Adrenal gland (tissue), 9 donors: ENCODE measurements at regions not wholly inside any gene's neighbourhood (a gene's known extent, or its start where the extent isn't known, plus 50 kb on each side); places are given as distances from the start of the nearest gene placed in this dataset.

Experiments used
- DNase-seq, 7 donors: peaks; one replicate each; pipeline ENCODE4 v3.0.0-alpha.2; 2019 to 2020
- H3K27ac ChIP-seq, 5 donors: fragments of 200-600 bp; sonication (generic) in 4 of 5; 1 replicate in 3 of 5; 2 replicates in 2 of 5; pipeline versions ENCODE4 v1.5.1 to v1.8.0; 2016 to 2020; ENCODE audit warnings: mild to moderate bottlenecking in 1 of 5
- H3K27me3 ChIP-seq: fragments of 200-600 bp; 2 replicates; pipeline ENCODE4 v1.8.0; 2021
- H3K36me3 ChIP-seq, 2 donors: fragments of 200-600 bp; replicated peaks in 1 of 2; 1 replicate in 1 of 2; 2 replicates in 1 of 2; pipeline versions ENCODE4 v1.5.1 to v1.8.0; 2018 to 2022
- H3K4me1 ChIP-seq, 2 donors: fragments of 200-600 bp; replicated peaks in 1 of 2; 1 replicate in 1 of 2; 2 replicates in 1 of 2; pipeline versions ENCODE4 v1.5.1 to v1.8.0; 2018 to 2021
- H3K4me3 ChIP-seq, 4 donors: fragments of 200-600 bp; sonication (generic) in 3 of 4; one replicate each; pipeline ENCODE4 v1.5.1; 2016 to 2018
- H3K9me3 ChIP-seq, 3 donors: fragments of 200-600 bp; sonication (generic) in 1 of 3; replicated peaks in 1 of 3; 1 replicate in 2 of 3; 2 replicates in 1 of 3; pipeline versions ENCODE4 v1.5.1 to v1.8.0; 2016 to 2021
- POLR2A ChIP-seq, 2 donors: fragments of 450-650 bp; IDR thresholded peaks; one replicate each; pipeline ENCODE4 v1.6.1; 2017; ENCODE audit warnings: antibody characterized with exemption in 2 of 2, mild to moderate bottlenecking in 2 of 2, moderate library complexity in 1 of 2
- WGBS, 4 donors: extraction: QIAGEN DNeasy Blood & Tissue Kit in 2 of 4; methylation state at CpG; one replicate each; pipeline versions ENCODE4 v1.1.5 to v1.1.7; 2013 to 2017; 5-methylcytosine and 5-hydroxymethylcytosine counted together
- intact Hi-C, 2 donors: fragments of 100-400 bp; cut with DNase I; formaldehyde crosslinking; loops; one replicate each; pipeline versions ENCODE4 v1.14.1 to v1.15.0; 2022 to 2023
- TF ChIP-seq, protein P1 (sequence below), 6 experiments: fragments of 450-650 bp in 4 of 6; fragments of 200-600 bp in 2 of 6; sonication (generic) in 1 of 6; IDR thresholded peaks; 1 replicate in 5 of 6; 2 replicates in 1 of 6; pipeline versions ENCODE4 v1.5.1 to v1.8.0; 2016 to 2021; ENCODE audit warnings: antibody characterized with exemption in 6 of 6, mild to moderate bottlenecking in 2 of 6, moderate library complexity in 1 of 6
- donor health status: healthy with polysubstance abuse.
- donor health status: Bipolar disorder and iron deficiency.
- donor health status: DM: yes; HTN: yes; CAD: no.
- donor health status: DM: no; HTN: no; CAD: no.
- donor health status: DM: no; HTN: no; CAD: no.

DNA sequence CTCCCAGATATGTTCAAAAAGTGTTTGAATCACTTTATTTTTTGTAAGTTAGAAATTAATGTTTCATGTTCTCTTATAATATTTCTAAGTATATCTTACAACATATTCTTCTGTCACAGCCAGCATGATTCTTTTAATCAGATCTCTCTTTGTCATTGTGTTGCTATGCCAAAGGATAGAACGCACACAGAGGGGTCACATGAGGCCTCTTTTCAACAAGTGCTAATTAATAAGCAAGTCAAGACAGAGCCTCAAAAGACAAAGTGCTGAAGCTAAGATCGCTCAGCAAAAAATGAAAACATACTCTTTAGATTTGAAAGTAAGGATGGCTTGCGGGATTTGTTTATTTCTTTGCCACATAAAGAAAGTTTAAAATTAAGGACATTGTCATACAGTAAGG, 508.8 kb upstream of the PTCHD4 start:
- WGBS, 4 donors: 64 to 79% (median 72%) methylated on average over 3 of the region's 3 CpGs
- H3K27ac ChIP-seq: no peak overlapping the region
- intact Hi-C loops: no loop called here
- H3K4me3 ChIP-seq: no peak overlapping the region
- H3K36me3 ChIP-seq: no peaks in the 10 kb centered on the region
- H3K9me3 ChIP-seq: no peaks in the 10 kb centered on the region
- no peak for DNase-seq
- H3K27me3 ChIP-seq: no peaks in the 10 kb centered on the region
- H3K4me1 ChIP-seq: no peaks in the 10 kb centered on the region
- TF ChIP-seq POLR2A (IDR thresholded peaks at IDR 0.05): no peak
- TF ChIP-seq, protein P1, sequence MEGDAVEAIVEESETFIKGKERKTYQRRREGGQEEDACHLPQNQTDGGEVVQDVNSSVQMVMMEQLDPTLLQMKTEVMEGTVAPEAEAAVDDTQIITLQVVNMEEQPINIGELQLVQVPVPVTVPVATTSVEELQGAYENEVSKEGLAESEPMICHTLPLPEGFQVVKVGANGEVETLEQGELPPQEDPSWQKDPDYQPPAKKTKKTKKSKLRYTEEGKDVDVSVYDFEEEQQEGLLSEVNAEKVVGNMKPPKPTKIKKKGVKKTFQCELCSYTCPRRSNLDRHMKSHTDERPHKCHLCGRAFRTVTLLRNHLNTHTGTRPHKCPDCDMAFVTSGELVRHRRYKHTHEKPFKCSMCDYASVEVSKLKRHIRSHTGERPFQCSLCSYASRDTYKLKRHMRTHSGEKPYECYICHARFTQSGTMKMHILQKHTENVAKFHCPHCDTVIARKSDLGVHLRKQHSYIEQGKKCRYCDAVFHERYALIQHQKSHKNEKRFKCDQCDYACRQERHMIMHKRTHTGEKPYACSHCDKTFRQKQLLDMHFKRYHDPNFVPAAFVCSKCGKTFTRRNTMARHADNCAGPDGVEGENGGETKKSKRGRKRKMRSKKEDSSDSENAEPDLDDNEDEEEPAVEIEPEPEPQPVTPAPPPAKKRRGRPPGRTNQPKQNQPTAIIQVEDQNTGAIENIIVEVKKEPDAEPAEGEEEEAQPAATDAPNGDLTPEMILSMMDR (IDR thresholded peaks at IDR 0.05): no peak

DNA sequence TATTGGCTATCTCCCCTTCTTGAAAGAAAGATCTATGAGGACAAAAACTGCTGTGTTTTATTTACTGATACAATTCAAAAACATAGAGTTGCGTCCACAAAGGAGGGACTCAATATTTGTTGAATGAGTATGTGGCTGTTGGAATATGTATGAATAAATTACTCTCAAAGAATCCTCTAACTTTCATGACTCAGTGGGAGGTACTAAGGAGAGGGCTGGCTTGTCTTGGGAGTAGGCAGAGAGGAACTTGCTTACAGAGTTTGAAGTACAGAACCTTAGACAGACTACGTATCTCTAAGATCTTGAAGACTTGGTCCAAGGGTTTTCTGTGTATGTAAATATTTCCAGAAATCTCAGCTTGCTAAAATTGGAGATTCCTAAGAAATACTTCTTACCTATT, 504.0 kb upstream of the PTCHD4 start:
- TF ChIP-seq, protein P1 (IDR thresholded peaks at IDR 0.05): no peak
- intact Hi-C loops: no loop called here
- Histone ChIP-seq H3K9me3 (no peaks in the 10 kb centered on the region), H3K4me1 (no peaks in the 10 kb centered on the region), H3K27ac (no peak overlapping the region), H3K36me3 (no peaks in the 10 kb centered on the region), H3K27me3 (no peaks in the 10 kb centered on the region), H3K4me3 (no peak overlapping the region)
- no peak for DNase-seq
- WGBS, 4 donors: 76 to 87% (median 81%) methylated on average over 2 of the region's 2 CpGs

DNA sequence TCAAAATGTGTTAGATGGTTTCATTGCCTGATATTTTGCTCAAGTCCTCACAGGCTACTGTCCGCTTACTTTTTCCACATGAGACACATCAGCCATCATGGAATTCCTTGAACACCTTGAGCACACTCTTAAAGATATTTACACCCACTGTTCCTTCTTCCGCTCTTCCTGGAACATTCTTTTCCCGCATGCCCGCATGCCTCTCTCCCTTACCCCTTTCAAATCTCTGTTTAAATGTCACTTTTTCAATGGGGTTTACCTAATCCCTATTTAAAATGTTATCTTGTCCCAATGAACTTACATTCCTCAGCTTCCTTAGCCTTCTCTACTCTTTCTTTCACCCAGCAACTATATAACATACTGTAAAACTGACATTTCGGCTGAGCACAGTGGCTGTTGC, 503.3 kb upstream of the PTCHD4 start:
- Histone ChIP-seq H3K4me1 (no peaks in the 10 kb centered on the region), H3K4me3 (no peak overlapping the region), H3K27me3 (no peaks in the 10 kb centered on the region), H3K36me3 (no peaks in the 10 kb centered on the region), H3K27ac (no peak overlapping the region), H3K9me3 (no peaks in the 10 kb centered on the region)
- 88 to 95% (median 92%) methylated on average over 5 of the region's 5 CpGs for WGBS, 4 donors
- TF ChIP-seq, protein P1 (IDR thresholded peaks at IDR 0.05): no peak
- TF ChIP-seq POLR2A (IDR thresholded peaks at IDR 0.05): no peak
- no peak for DNase-seq
- intact Hi-C loops: no loop called here

DNA sequence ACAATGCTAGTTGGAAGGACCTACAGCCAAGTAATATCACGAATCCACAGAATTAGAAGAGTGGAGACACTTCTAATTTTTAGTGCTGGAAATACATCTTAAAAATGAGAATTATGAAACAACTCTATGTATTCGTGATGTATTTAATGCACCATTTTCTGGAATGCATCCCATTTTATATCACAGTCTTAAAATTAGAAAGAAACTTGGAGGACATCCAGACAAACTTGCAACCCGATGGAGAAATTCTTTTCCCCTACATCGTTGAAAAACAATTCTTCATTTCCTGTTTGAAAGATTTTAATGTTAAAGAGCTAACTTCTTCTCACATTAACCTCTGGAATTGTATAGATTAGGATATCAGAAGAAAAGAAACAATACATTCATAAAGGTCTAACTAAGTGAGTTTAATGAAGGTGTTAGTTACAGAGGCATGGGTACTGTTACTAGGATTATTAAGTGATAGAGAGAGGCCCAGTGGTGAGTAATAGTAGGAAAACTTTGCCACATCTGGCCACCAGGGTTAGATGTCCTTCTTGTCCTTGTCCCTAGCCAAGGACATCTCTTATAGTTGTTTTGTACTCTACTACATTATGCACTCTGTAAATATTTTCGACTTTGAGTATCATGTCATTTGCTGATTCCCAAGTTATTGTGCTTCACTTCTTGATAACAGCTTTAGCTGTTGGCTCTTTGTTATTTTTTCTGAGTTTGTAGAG, 502.4 kb upstream of the PTCHD4 start:
- no peaks in the 10 kb centered on the region for H3K27me3 ChIP-seq
- WGBS, 4 donors: 51 to 61% (median 53%) methylated on average over 5 of the region's 5 CpGs
- H3K9me3 ChIP-seq: no peaks in the 10 kb centered on the region
- TF ChIP-seq, protein P1 (IDR thresholded peaks at IDR 0.05): no peak
- no peak for TF ChIP-seq POLR2A (IDR thresholded peaks at IDR 0.05)
- no peak overlapping the region for H3K27ac ChIP-seq
- no peaks in the 10 kb centered on the region for H3K4me1 ChIP-seq
- H3K4me3 ChIP-seq: no peak overlapping the region
- DNase-seq: no peak
- intact Hi-C loops: no loop called here
- no peaks in the 10 kb centered on the region for H3K36me3 ChIP-seq
